Cardiac muscle cell (in vitro differentiated cells and primary cell): ENCODE measurements at regions not wholly inside any gene's neighbourhood (a gene's known extent, or its start where the extent isn't known, plus 50 kb on each side); places are given as distances from the start of the nearest gene placed in this dataset.

Experiments used
- DNase-seq, 2 donors: peaks; one replicate each; pipeline versions ENCODE4 v3.0.0 to v3.0.0-alpha.2; 2010 to 2017; ENCODE audit warnings: low read depth in 1 of 2, low spot score in 1 of 2
- H3K27ac ChIP-seq: fragments of 200-600 bp; sonication (generic); 2 replicates; pipeline ENCODE4 v1.5.1; 2016
- H3K27me3 ChIP-seq: fragments of 200-600 bp; sonication (generic); 2 replicates; pipeline ENCODE4 v1.6.0; 2016; ENCODE audit warnings: control low read depth
- H3K36me3 ChIP-seq: fragments of 200-600 bp; sonication (generic); 2 replicates; pipeline ENCODE4 v1.5.1; 2016; ENCODE audit warnings: control low read depth
- H3K4me1 ChIP-seq: fragments of 200-600 bp; sonication (generic); 2 replicates; pipeline ENCODE4 v1.8.1; 2017; ENCODE audit warnings: low read depth, mild to moderate bottlenecking, mixed run types
- H3K4me3 ChIP-seq: fragments of 200-600 bp; sonication (generic); 2 replicates; pipeline ENCODE4 v1.5.1; 2016; ENCODE audit warnings: mild to moderate bottlenecking
- H3K9me3 ChIP-seq: fragments of 200-600 bp; sonication (generic); 2 replicates; pipeline ENCODE4 v1.5.1; 2017; ENCODE audit warnings: low read depth, mild to moderate bottlenecking, control low read depth
- CTCF ChIP-seq: IDR thresholded peaks from 2 replicates; pipeline ENCODE4 v1.5.1; 2012; ENCODE audit warnings: low read depth, mild to moderate bottlenecking, low read length

- no peak for TF ChIP-seq CTCF
- H3K9me3 ChIP-seq = no peaks in the 10 kb centered on the region
- no peak for DNase-seq
- H3K36me3 ChIP-seq = no peaks in the 10 kb centered on the region
- no peak overlapping the region for H3K27ac ChIP-seq
- no peaks in the 10 kb centered on the region for H3K27me3 ChIP-seq
- H3K4me3 ChIP-seq = no peak overlapping the region
- no peaks in the 10 kb centered on the region for H3K4me1 ChIP-seq
Observed at GRCh38 chr5:2502970-2503594, 248.4 kb downstream of the IRX2 start.

GRCh38 chr5:2499917-2500316, 251.6 kb downstream of the IRX2 start:
- Histone ChIP-seq H3K36me3 (no peaks in the 10 kb centered on the region), H3K27ac (no peak overlapping the region), H3K4me3 (no peak overlapping the region), H3K27me3 (no peaks in the 10 kb centered on the region), H3K9me3 (no peaks in the 10 kb centered on the region), H3K4me1 (no peaks in the 10 kb centered on the region)
- TF ChIP-seq CTCF = no peak
- no peak for DNase-seq

- H3K36me3 ChIP-seq = no peaks in the 10 kb centered on the region
- H3K4me1 ChIP-seq = no peaks in the 10 kb centered on the region
- no peaks in the 10 kb centered on the region for H3K9me3 ChIP-seq
- H3K4me3 ChIP-seq = no peak overlapping the region
- no peak overlapping the region for H3K27ac ChIP-seq
- DNase-seq = no peak
- TF ChIP-seq CTCF = no peak
- no peaks in the 10 kb centered on the region for H3K27me3 ChIP-seq
Observed at GRCh38 chr5:2496891-2497290, 254.6 kb downstream of the IRX2 start.

- H3K27me3 ChIP-seq = no peaks in the 10 kb centered on the region
- DNase-seq = no peak
- no peak overlapping the region for H3K4me3 ChIP-seq
- no peaks in the 10 kb centered on the region for H3K36me3 ChIP-seq
- no peaks in the 10 kb centered on the region for H3K4me1 ChIP-seq
- no peaks in the 10 kb centered on the region for H3K9me3 ChIP-seq
- H3K27ac ChIP-seq = no peak overlapping the region
- TF ChIP-seq CTCF = no peak
Observed at GRCh38 chr5:2496126-2496525, 255.4 kb downstream of the IRX2 start.

GRCh38 chr5:2493356-2493755, 258.1 kb downstream of the IRX2 start:
- TF ChIP-seq CTCF = no peak
- no peak for DNase-seq
- Histone ChIP-seq H3K27me3 (no peaks in the 10 kb centered on the region), H3K9me3 (no peaks in the 10 kb centered on the region), H3K36me3 (no peaks in the 10 kb centered on the region), H3K27ac (no peak overlapping the region), H3K4me3 (no peak overlapping the region), H3K4me1 (no peaks in the 10 kb centered on the region)

GRCh38 chr5:2492476-2492875, 259.0 kb downstream of the IRX2 start:
- Histone ChIP-seq H3K4me3 (no peak overlapping the region), H3K4me1 (no peaks in the 10 kb centered on the region), H3K27me3 (no peaks in the 10 kb centered on the region), H3K27ac (no peak overlapping the region), H3K36me3 (no peaks in the 10 kb centered on the region), H3K9me3 (no peaks in the 10 kb centered on the region)
- TF ChIP-seq CTCF = no peak
- DNase-seq = no peak
